NCI-H2107 treated with DMSO at 0.1 percent for 48 hours (cell line): ENCODE measurements at regions not wholly inside any gene's neighbourhood (a gene's known extent, or its start where the extent isn't known, plus 50 kb on each side); places are given as distances from the start of the nearest gene placed in this dataset.

Source experiments
- DNase-seq: peaks from one replicate; lab custom pipeline; 2025; ENCODE audit not compliant: unreplicated experiment; lab: John Stamatoyannopoulos, UW

- DNase-seq = no peak
Observed at GRCh38 chr4:181168011-181168805, 1075.0 kb upstream of the TENM3 start.

- no peak for DNase-seq
Observed at GRCh38 chr4:181173046-181173445, 1070.2 kb upstream of the TENM3 start.

DNA sequence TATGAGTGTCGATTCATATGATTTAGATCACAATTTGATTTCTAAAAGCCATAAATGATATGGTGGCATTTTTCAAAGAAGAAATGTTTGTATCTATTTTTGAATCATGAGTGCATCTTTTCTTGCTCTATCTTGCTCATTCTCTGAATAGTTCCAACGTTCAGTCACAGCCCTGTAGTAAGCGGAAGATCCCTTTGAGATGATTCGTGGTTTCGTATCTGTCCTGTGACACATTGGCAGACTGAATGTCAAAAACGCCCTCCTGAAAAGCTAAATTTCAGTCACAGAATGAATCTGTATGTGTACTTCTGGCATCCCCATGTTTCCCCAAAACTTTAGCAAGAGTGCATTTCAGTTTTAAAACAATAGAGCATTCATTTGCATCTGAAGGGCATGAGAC is 1066.9 kb upstream of the TENM3 start:
- DNase-seq = no peak

DNA sequence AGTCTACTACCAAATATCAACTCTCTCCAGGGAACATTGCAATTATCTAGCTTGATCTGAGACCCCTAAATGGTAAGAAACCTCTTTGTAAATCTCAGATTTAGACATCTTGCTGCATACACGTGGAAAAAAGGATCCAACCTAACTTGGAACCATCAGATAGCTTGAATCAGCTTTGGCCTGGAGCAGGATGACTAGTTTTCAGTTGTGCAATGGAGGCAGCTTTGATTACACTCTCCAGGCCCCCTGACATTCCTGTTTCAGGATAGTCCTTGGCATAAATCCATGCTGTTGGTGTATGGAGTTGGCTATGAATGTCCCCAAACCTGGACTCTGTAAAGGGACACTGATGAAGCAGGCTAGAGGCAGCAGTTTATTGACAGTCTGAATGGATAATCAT is 1061.9 kb upstream of the TENM3 start:
- no peak for DNase-seq

GRCh38 chr4:181189751-181190150 is 1053.5 kb upstream of the TENM3 start:
- no peak for DNase-seq

GRCh38 chr4:181193131-181193930 is 1049.9 kb upstream of the TENM3 start:
- DNase-seq = no peak

GRCh38 chr4:181194096-181194495 is 1049.1 kb upstream of the TENM3 start:
- no peak for DNase-seq

GRCh38 chr4:181200076-181200475 is 1043.1 kb upstream of the TENM3 start:
- no peak for DNase-seq

- DNase-seq = no peak
Observed at GRCh38 chr4:181202240-181202639, 1041.0 kb upstream of the TENM3 start.

DNA sequence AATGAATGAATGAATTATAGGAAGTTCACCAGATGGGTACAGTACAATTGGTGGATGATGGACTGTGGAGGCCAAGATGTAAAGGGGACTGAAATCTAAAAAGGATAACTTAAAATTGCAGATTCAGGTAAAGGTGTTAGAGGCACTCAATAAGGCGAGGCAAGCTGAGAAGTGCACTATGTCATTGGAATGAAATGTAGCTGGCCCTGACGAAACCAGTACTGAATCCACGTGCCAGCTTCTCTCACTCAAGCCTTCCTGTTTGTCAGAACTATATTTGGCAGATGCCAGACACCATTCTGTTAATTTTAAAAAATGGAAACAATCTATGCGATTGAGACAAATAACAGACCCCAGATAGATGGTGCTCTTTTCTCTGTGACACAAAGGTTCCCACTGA is 1039.1 kb upstream of the TENM3 start:
- no peak for DNase-seq

GRCh38 chr4:181213551-181213950 is 1029.7 kb upstream of the TENM3 start:
- DNase-seq = no peak

DNA sequence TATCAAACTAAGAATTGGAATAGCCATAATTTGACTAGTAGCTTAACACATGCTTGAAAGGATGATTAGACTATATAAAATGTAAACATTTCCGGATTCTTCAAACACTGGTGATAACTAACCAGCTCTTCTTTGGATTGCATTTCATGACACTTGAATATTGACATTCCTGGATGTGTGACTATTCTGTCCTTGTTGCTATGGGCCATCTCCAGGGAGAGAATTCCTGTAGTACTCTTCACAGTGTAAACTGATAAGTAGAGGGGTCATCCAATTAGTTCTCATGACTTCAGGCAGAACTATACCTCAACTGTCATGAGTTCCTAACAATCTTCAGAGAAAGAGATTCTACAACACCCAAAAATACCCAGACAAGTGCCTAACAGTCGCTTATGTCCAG is 1026.7 kb upstream of the TENM3 start:
- DNase-seq = no peak

GRCh38 chr4:181219783-181220416 is 1023.3 kb upstream of the TENM3 start:
- no peak for DNase-seq

- DNase-seq = no peak
Observed at GRCh38 chr4:181224852-181225251, 1018.4 kb upstream of the TENM3 start.

GRCh38 chr4:181225616-181226261 is 1017.5 kb upstream of the TENM3 start:
- DNase-seq = no peak

DNA sequence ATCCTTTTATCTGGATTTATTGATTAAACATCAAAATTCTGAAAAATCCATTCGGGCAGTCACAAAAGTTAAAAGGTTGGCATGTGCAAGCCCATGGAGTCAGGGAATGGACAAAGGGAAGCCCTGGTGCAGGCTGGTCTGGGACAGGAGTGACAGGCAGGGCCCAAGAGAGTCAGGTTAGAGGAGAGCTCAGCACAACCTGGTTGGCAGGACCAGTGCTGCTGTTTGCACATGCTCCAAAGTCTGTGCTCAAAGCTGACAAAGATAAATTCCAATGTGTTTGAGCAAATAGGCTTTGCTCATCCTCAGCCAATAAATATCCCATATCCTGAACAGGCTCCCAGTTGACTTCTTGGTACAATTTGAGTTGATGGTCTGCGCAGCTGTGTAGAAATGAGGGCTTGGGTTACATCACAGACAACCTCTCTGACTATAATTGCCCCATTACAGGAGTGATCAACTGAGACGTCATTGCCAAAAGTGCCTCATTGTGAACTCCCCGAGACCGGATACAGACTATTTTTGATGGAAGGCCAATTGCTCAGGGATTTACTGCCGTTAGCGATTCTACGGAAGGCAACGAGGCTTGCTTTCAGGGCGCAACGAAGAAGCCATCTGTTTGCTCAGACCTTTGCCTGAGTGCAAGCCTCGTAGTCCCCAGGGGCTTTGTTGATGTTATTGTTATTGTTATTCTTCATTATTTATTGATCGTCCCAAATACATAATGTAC is 1008.1 kb upstream of the TENM3 start:
- no peak for DNase-seq

- DNase-seq = no peak
Observed at GRCh38 chr4:181245326-181245725, 997.9 kb upstream of the TENM3 start.

- no peak for DNase-seq
Observed at GRCh38 chr4:181249031-181249430, 994.2 kb upstream of the TENM3 start.

- DNase-seq = no peak
Observed at GRCh38 chr4:181254771-181255170, 988.4 kb upstream of the TENM3 start.

GRCh38 chr4:181258569-181258968 is 984.6 kb upstream of the TENM3 start:
- peak; percentile 20 for DNase-seq
